ENCODE measurements at regions not wholly inside any gene's neighbourhood (a gene's known extent, or its start where the extent isn't known, plus 50 kb on each side); places are given as distances from the start of the nearest gene placed in this dataset.

DNA sequence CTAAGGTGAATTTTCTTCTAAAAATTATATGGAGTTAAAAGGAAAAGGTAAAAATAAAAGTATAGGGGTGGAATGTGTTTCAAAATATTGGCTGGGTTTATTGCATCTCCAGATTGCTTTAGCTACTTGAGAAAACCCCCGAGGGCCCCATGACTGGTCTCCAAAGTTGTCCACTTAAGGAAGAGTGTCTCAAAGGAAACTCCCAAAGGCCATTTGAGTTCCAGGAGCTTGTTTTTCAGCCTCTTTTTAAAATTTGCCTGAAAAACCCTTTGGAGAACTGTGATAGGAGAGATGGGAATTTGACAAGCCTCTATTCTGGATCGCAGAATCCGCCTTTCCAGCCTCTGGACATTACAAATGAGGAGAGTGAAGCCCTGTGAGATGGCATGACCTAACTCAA lies 225.6 kb downstream of the ZNF326 start:
- TF ChIP-seq, protein P1, sequence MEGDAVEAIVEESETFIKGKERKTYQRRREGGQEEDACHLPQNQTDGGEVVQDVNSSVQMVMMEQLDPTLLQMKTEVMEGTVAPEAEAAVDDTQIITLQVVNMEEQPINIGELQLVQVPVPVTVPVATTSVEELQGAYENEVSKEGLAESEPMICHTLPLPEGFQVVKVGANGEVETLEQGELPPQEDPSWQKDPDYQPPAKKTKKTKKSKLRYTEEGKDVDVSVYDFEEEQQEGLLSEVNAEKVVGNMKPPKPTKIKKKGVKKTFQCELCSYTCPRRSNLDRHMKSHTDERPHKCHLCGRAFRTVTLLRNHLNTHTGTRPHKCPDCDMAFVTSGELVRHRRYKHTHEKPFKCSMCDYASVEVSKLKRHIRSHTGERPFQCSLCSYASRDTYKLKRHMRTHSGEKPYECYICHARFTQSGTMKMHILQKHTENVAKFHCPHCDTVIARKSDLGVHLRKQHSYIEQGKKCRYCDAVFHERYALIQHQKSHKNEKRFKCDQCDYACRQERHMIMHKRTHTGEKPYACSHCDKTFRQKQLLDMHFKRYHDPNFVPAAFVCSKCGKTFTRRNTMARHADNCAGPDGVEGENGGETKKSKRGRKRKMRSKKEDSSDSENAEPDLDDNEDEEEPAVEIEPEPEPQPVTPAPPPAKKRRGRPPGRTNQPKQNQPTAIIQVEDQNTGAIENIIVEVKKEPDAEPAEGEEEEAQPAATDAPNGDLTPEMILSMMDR (IDR thresholded peaks at IDR 0.05; ENCODE audit: extremely low read depth in 1 of 2, insufficient read depth in 1 of 2, low read depth in 1 of 2, low read length in 2 of 2) = no peak
- no peak for TF ChIP-seq POLR2A (IDR thresholded peaks at IDR 0.05; ENCODE audit: low read depth, low read length)
- TF ChIP-seq POLR2AphosphoS5 (IDR thresholded peaks at IDR 0.05; ENCODE audit: insufficient read depth, low read depth, low read length) = no peak
- TF ChIP-seq EZH2 (IDR thresholded peaks at IDR 0.05; ENCODE audit: borderline replicate concordance, low read depth, low read length, severe bottlenecking) = no peak
- no peak for TF ChIP-seq MYC (IDR thresholded peaks at IDR 0.05; ENCODE audit: low read depth, low read length)
- TF ChIP-seq, protein P2, sequence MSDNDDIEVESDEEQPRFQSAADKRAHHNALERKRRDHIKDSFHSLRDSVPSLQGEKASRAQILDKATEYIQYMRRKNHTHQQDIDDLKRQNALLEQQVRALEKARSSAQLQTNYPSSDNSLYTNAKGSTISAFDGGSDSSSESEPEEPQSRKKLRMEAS (IDR thresholded peaks at IDR 0.05; ENCODE audit: insufficient read depth, insufficient read length) = no peak

Measured in endothelial cell of umbilical vein (primary cell).